ENCODE measurements at regions not wholly inside any gene's neighbourhood (a gene's known extent, or its start where the extent isn't known, plus 50 kb on each side); places are given as distances from the start of the nearest gene placed in this dataset.

DNA sequence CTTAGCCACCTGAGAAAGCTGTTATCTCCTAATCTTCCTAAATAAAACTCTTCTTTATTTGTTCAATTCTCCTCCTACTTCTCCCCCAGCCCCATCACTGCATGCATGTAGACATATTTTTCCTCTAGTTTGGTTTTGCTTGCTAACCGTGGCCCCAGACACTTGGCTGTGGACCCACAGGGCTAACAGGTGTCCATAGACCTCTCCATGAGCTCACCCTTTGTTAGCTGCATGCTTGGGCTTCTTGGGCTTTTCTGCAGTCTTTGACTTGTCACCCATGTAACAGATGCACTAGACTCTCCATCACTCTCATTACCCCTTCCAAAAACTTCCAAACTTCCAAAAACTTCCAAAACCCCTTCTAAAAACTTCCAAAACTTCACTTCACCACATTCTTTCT lies 59.2 kb upstream of the PLEKHA5 start:
- TF ChIP-seq CTCF (IDR thresholded peaks at IDR 0.05; ENCODE audit: extremely low read depth in 1 of 2, insufficient read depth in 1 of 2, low read depth in 1 of 2, low read length in 2 of 2) (no peak), GATA2 (IDR thresholded peaks at IDR 0.05; ENCODE audit: insufficient read depth, insufficient read length, low read depth, low read length) (no peak)
